ENCODE measurements at regions not wholly inside any gene's neighbourhood (a gene's known extent, or its start where the extent isn't known, plus 50 kb on each side); places are given as distances from the start of the nearest gene placed in this dataset.

GRCh38 chr13:26949701-26950502, 189.3 kb upstream of the GPR12 start:
- Histone ChIP-seq H3K14ac (ENCODE audit: insufficient read depth, low read length) (no peak overlapping the region), H4K20me1 (ENCODE audit: control insufficient read depth, insufficient read depth, insufficient read length) (no peaks in the 10 kb centered on the region), H2BK120ac (ENCODE audit: low read depth, low read length, poor library complexity, severe bottlenecking) (no peak overlapping the region), H3K4me1 (ENCODE audit: insufficient read depth, low read length) (no peaks in the 10 kb centered on the region), H3T11ph (ENCODE audit: low read length) (no peak overlapping the region), H3K4ac (ENCODE audit: low read depth, low read length) (no peak overlapping the region), H2AK5ac (ENCODE audit: insufficient read length, low read length) (no peak overlapping the region), H3K79me2 (ENCODE audit: insufficient read depth, low read length) (no peaks in the 10 kb centered on the region), H3K27me3 (ENCODE audit: insufficient read depth, low read length) (no peaks in the 10 kb centered on the region), H3K4me2 (ENCODE audit: insufficient read depth, insufficient read length, low read length) (no peak overlapping the region), H3K18ac (ENCODE audit: insufficient read length, low read depth, low read length) (no peak overlapping the region), H2BK20ac (ENCODE audit: low read depth, low read length, poor library complexity, severe bottlenecking) (no peak overlapping the region), H4K5ac (ENCODE audit: insufficient read length, low read depth, low read length) (no peak overlapping the region), H4K91ac (ENCODE audit: insufficient read length, low read depth, low read length) (no peak overlapping the region), H3K23ac (ENCODE audit: insufficient read length, low read depth, low read length) (no peak overlapping the region), H2AFZ (ENCODE audit: low read length) (no peak overlapping the region), H2BK5ac (ENCODE audit: insufficient read length, low read length) (no peak overlapping the region), H2BK12ac (ENCODE audit: insufficient read length, low read depth, low read length) (no peak overlapping the region), H3K9me3 (ENCODE audit: control insufficient read depth, low read depth, low read length) (no peaks in the 10 kb centered on the region), H4K8ac (replicated peaks; ENCODE audit: insufficient read length, low read depth, low read length) (no peak overlapping the region), H3K9ac (ENCODE audit: extremely low read depth, insufficient read length, low read length) (no peak overlapping the region), H3K23me2 (ENCODE audit: insufficient read length, low read depth, low read length, poor library complexity, severe bottlenecking) (no peaks in the 10 kb centered on the region), H3K79me1 (ENCODE audit: insufficient read depth, low read depth, low read length, poor library complexity, severe bottlenecking) (no peaks in the 10 kb centered on the region), H3K56ac (ENCODE audit: insufficient read length, low read depth, low read length) (no peak overlapping the region), H2BK15ac (ENCODE audit: low read depth, low read length) (no peak overlapping the region), H3K27ac (ENCODE audit: insufficient read length, low read depth, low read length) (no peak overlapping the region)
- Mint-ChIP-seq H3K27me3 (ENCODE audit: low read depth) (peaks cover 2% of the 10 kb centered on the region; the same call in 1 of the 2 replicates), H3K4me3 (no peak overlapping the region), H3K27ac (peak overlapping the region in 1 of 3 experiments; percentile 79; a peak in 2 of 7 replicates), H3K4me1 (no peaks in the 10 kb centered on the region), H3K36me3 (ENCODE audit: insufficient read depth in 1 of 3, low read depth in 3 of 3) (no peaks in the 10 kb centered on the region), H3K9me3 (peaks cover 0 to 2% of the 10 kb centered on the region in 2 experiments; a peak in 1 of 5 replicates)
- TF ChIP-seq CTCF (conservative IDR thresholded peaks at IDR 0.05): no peak
- no CpG with 5 or more reads among the region's 14 CpGs for WGBS (ENCODE audit: extremely low coverage, insufficient read length, low lambda C conversion rate)
- no peak for DNase-seq
